Activated CD4-positive, alpha-beta T cell treated with anti-CD3 and anti-CD28 coated beads, Interleukin-2, Interleukin-4, amounts not matched to agents 100 ng/mL and 50 ng/mL, durations not matched to agents 16 hours and 8 hours (primary cell): ENCODE measurements at regions not wholly inside any gene's neighbourhood (a gene's known extent, or its start where the extent isn't known, plus 50 kb on each side); places are given as distances from the start of the nearest gene placed in this dataset.
"Not testable (repeated sequence)": the region's sequence is repeated elsewhere in the genome, so short reads cannot be mapped to it uniquely, and the experiment has no call there.

Experiments used
- DNase-seq: peaks from one replicate; pipeline ENCODE4 v3.0.0-alpha.2; 2020; ENCODE audit warnings: low spot score

DNA sequence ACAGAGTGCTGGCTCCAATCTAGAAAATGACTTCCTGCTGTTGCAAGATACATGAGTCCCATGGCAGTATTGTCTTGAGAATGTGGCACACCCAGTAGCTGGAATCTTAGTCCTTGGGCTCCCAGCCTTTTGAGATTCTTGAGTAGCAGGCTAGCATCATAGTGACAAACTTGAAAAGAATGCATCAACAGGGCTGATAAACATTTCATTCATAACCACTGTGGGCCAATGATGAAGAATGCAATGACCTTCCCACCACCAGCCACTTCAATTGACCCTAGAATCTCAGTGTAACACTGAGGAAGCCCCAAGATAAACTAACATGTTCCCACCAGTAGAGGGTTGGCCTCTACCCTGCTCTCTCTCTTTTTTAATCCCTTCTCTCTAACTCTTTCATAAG, 329.3 kb downstream of the GBA3 start:
- no peak for DNase-seq

DNA sequence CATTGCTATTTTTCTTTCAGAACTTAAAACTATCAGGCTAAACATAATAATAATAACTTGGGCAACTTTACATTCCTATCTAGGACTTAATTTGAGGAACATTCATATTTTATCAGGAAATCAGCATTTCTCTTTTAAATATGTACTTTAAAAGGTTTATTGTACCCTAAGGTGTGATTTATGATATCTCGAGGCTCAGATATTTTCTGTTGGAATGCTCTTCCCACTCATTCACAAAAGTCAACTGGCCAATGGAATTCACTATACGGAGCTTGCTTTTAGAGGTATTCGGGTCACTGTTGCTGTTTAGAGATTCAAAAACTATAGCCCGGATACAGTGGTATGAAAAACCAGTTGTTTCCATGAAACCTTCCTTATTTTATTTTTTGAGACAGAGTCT, 328.3 kb downstream of the GBA3 start:
- no peak for DNase-seq

DNA sequence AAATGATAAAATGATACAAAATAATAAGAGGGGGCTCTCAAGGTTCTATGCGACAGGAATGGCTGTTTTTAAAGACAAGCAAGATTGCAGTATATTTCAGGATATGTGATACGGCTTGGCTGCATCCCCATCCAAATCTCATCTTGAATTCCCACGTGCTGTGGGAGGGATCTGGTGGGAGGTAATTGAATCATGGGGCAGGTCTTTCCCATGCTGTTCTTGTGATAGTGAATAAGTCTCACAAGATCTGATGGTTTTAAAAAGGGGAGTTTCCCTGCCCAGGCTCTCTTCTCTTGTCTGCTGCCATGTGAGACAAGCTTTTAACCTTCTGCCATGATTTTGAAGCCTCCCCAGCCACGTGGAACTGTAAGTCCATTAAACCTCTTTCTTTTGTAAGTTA, 327.7 kb downstream of the GBA3 start:
- DNase-seq: not testable (repeated sequence)

DNA sequence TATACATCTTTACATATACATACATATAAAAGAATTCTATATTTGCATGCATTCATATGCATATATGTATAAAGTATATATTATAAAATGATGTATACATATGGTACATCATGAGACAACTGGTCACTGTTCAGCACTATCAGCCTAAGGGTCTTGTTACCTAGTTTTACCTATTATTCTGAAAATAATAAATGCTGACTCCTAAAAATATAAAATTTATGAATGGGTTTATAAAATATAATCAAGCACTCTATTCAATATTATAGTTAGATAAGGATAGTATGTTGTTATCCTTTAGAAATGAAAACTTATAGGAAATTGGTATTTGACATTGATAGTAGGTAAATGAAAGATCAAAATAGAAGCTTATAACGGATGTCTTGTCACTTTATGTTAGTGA, 324.2 kb downstream of the GBA3 start:
- no peak for DNase-seq

DNA sequence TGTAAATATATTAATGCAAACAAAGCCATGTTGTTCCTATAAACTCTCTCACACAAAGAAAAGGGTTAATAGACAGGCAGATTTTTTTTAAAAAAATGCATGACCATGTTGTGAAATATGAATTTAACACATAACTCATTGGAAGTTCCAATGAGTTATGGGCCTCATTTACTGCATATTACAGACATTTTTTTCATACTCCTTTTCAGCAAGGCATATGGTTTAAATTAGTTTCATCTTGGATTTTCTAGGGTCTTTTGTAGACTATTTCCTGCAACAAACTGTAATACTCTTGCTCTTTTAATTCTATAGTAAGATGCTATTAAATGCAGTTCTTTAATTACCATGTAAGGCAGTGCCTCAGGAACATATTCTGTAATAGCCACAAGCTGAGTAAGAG, 323.1 kb downstream of the GBA3 start:
- no peak for DNase-seq

DNA sequence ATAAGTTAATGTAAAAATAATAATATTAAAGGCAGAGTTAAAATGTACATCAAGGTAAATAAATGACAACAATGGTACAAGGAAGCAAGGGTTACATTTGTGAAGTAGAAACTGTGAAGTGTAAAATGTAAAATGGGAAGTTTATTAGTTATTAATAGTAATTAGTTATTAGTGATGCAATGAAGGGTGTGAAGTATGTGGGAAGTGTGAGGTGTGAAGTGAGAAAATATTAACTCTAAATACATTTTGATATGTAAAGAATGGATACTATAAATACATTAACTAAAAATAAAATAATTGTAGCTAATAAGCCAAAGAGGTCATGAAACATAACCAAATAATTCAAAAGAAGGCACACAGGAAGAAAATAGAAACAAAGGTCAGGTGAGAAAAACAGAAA, 316.4 kb downstream of the GBA3 start:
- no peak for DNase-seq

DNA sequence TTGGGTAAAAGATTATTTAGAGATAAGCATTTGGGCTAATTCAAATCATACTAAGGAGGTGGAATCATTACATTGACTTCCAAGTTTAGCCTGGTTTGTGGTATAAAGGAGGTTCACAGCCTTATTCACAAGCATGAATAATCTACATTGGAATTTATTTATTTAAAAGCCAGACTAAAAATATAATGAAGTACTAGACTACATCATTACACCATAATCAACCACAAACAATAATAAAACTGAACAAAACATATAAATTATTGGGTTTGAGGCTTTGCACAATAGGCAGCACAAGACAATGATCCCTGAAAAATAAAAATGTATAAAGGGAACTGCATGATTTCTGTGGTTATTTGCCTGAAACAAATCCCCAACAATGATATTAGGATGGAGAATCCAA, 314.0 kb downstream of the GBA3 start:
- no peak for DNase-seq

DNA sequence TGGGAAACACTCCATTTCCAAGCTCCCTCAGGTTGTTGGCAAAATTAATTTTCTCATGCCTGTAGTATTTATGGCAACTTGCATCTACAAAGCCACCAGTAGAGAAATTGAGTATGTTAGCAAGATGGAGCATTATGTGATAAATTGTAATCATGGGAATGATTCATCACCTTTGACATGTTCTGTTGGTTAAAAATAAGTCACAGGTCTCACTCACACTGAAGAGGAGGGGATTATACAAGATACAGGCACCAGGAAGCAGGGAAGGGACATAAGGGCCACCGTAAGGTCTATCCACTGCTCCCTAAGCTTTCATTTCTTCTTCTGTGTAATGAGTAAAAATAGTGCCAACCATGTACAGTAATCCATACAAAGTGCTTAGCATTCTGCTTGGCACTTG, 313.0 kb downstream of the GBA3 start:
- DNase-seq: no peak

DNA sequence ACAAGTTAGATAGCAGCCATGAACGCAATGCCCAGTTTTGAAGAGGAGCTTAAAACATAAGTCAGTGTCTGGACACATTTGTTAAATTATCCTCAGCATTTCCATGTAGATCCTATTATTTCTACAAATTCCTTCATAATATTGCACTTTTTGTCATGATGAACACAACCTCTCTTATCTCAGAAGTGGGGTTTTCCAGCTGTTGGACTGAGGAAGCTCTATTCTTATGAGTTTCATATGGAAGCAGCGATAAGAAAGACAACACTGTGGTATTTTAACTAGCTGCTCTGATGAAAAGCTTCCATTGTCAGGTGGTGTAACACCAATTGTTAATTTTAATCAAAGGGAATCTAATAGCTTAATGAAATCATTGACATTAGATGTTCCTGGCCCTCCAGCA, 308.7 kb downstream of the GBA3 start:
- DNase-seq: no peak

DNA sequence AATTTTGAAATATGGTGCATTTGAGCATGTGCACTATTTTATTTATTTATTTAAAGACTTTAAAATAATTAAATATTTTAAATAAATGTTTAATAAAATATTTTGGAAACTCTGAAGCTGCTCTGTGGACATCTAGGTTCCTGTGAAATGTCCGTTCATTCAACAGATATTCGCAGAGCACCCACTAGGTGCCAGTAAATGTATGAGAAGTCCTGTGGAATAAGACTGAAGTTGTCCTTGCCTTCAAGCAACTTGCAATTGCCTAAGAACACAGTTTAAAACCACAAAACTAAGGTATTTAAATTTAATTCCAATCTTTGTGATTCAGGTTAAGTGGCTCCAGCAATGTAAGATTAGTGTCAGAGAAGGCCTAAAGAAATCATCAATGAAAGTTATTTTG, 306.7 kb downstream of the GBA3 start:
- DNase-seq: no peak

DNA sequence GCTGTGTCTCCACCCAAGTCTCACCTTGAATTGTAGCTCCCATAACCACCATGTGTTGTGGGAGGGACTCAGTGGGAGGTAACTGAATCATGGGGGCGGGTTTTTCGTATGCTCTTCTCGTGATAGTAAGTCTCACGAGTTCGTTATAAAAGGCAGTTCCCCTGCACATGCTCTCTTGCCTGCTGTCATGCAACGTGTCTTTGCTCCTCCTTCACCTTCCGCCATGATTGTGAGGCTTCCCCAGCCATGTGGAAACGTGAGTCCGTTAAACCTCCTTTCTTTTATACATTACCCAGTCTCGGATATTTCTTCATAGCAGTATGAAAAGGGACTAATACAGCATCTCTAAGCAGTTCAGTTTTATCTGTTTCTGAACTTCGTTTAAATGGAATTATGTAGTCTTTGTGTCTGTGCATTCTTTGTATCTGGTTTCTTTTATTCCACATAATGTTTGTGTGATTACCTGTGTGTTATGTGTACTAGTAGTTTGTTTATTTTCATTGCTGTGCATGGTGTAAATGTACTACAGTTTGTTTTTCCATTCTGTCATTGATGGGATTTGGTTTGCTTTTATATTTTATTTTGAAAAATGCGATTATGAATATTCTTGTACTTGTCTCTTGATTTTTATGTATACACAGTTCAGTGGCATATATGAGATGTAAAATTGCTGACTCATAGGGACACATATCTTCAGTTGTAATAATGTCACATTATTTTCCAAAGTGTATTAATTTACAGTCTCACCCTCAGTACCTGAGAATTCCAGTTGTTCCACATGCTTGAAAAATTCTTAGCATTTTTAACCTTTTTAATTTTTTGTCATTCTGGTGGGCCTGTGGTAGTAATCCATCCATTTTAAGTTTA, 304.9 kb downstream of the GBA3 start:
- DNase-seq: no peak

DNA sequence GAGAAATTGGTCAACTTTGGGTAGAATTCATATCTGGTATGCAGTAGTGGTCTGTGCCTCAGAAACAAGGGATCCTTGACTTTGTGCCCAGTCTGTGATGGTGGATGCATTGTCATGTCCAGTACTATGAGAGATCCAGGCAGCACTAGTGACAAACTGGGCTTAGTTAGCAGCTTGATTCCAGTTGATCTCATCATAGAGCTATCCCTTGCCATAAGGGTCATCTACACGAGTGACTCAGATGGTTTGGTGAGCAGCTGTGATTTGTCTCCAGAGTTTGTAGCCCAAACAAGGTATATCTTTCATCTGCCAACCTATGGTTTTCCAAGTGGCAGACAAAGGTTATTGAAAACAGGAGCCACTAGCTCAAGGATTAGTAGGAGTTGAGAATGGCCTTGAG, 298.8 kb downstream of the GBA3 start:
- no peak for DNase-seq

DNA sequence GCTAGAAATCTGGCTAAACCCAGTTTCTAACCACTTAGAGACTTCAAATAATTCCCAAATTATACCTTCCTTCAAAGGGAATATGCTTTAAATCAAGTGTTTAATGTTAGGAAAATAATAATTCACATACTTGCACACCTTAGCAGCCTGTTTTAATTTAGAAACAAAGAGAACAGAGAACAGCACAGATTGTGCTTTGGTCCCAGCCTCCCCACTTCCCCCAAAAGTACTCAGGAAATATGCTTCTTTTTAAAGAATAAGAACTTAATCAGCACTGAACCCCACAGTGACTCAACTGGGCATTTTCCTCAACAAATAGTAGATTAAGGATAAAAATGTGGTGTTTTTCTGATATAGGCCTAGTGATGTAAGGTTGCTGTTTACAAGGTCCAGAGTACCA, 295.8 kb downstream of the GBA3 start:
- DNase-seq: no peak

DNA sequence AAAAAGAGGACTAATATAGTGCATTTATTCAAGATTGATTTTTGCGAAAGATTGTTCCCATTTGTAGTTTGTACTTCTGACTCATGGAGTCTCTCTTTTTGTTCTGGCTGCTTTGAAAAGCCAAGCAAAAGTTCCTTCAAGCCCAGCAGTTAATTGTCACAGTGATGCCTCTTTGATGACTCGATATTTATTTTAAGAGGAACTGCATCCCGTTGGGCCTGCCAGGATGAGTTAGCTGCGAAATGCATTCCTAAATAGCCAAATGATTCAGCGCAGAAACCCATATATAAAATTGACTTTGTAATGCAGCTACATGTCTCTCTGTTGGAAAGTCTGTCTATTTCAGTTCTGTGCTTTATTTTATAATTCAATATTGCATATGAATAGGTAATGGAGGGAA, 295.1 kb downstream of the GBA3 start:
- no peak for DNase-seq

DNA sequence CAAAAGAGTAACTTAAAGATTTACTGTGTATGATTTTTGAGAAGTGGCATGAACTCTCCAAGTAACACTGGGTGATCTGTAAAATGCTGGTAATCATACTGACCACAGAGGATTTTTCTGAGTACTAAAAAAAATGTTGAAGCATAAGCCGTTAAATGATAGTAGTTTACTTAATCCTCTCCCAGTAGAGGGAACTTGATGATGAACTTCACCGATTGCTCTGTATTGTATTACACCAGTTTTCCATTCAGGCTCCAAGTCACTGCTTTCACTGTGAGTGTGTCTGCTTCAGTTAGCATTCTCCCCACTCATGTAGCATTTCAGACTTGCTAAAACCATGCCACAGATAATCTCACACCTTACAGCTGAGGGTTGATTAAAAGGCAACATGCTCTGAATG, 294.1 kb downstream of the GBA3 start:
- no peak for DNase-seq

DNA sequence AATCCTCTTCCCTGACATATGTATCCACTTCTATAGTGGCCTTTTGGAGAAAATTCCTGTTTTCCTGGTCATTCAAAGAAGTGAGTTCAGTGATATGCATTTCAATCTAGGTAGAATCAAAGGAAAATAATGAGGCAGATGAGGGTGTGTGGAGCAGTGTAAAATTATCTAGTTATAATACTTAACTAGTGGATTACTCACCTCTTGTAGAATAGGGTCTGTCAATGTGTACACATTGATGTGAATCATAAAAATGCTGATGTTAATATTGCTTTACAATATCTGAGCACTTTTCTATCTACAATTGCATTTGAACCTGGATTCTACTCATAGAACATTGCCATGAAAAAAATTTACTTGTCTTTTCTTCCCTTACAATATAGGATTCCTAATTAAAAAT, 293.5 kb downstream of the GBA3 start:
- DNase-seq: no peak

DNA sequence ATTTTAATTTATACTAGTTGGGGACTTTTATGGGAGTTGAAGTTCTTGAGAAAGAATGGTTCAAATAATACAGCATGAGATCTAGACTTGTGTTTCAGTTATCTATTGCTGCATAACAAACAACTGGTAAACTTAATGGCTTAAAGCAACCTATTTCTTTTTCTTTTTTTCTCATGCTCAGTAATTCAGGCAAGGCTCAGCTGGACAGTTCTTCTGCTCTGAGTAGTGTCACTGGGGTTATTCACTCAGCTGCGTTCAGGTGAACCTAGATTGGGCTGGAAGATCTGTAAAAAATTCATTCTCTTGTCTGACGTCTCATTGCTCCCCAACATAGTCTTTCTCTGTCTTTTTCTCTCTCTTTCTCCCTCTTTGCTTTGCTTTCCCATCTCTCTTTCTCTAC, 291.7 kb downstream of the GBA3 start:
- no peak for DNase-seq

DNA sequence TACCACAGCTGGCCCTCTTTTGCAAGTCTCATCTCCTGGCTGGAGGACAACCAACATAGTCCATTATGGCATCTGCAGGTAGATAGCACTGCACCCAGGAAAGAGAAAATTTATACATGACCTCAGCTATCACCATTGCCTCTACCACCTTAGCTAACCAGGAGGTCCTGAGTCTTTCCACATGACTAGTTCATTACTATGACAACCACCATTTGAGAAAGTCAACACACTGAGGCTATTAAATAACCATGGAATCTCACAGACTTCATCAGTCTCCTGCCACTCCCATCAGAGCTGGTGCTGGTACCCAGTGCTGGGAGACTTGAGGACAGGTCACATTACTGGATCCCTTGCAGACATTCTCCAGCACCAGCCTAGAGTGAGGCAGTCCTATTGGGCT, 285.9 kb downstream of the GBA3 start:
- DNase-seq: no peak

DNA sequence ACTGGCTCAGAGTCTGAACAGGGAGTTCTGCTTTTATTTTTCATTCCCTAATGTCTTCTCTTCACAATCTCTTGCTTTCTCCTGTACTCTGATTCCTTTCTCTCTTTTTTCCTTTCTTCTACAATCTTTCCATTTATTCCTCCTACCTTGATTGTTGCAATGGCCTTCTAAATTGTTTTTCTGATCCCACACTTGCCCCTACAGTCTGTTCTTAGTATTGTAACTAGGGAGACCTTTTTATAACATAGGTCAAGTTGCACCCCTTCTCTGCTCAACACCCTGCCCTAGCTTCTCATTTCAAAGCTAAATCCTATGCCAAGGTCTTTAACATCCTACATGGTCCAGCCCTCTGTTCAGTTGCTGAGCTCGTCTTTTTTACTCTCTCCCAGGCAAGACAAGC, 277.9 kb downstream of the GBA3 start:
- no peak for DNase-seq

DNA sequence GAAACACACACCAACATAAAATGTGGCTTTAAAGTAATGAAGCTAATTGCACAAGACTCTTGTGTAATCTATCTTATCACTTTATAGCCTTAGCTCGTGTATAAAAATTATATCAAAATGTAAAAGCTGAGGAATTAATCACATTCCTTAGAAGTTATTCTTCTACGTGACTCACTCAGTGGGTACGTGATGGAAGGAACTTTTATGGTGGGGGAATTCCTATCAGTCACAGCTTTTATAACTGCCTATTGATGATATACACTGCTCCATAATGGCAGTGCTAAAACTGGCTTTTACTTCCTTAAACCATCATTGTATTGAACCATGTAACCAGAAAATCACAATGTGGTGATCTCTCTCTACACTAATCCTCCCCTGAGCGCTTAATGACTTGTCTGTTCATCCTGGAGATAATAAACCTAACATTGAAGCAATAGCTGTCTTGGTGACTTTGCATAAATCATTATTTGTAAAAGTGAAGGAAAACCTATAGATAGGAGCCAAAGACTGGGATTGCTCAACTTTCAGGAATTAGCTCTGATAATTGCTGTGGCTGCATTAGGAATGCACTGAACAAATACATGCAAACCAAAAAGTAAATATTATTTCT, 276.7 kb downstream of the GBA3 start:
- DNase-seq: no peak

DNA sequence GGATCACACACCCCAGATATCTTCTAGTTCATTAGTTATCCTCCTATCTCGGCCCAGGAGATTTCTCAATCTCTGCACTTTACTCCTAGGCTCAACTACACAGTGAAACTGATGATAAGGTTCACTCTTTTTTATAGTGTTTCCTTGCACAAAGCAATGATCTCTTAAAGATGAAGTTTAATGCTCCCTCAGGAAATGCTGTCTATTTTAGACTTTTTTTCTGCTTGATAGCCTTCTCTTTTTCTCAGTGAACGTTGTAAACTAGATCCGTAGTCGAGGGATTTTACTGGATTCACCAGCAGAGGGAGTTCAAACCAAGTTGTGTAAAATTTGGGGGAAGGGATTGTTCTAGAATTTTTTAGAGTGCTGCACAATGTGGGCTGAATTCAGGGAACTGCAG, 269.6 kb downstream of the GBA3 start:
- DNase-seq: no peak

DNA sequence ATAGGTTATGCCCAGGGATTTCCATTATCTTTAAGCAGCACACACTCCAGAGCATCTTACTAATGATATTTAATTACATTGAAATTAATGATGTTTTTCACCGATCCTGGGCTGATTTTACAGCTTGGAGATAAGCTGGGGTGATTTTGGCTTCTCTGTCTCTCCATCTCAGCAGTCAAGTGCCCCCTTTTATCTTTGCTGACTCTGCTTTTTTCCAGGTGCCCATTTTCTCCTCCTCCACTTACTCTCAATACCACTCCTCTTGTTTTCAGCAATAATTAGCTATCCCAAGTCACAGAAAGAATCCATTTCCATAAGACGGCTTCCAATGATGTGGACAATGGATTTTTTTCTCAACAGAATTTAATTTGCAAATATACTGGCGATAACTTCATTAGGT, 266.7 kb downstream of the GBA3 start:
- DNase-seq: no peak

DNA sequence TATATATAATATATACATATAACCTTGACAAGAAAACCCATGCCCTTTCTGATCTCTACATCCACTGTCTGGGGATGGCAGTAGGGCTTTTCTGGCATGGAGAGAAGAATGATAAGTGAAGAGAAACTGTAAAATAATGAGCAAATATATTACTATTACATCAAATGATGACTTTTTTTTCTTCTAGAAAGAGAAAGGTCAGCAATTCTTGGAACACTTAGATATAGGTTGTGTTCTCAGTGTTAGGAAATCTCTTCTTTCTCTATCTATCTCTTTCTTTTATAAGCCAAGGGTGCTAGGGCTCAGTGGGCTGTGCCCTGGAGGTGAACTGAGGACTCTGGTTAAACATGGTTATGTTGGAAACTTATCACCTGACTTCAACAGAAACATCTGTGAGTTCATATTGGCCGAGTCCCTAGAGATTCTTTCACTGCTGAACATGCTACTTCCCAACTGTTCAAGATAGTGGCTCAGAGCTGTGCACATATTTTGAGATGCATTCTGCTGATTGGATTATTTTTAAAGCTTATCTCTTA, 265.1 kb downstream of the GBA3 start:
- DNase-seq: no peak
